Liver (tissue), 8 donors: ENCODE measurements at regions not wholly inside any gene's neighbourhood (a gene's known extent, or its start where the extent isn't known, plus 50 kb on each side); places are given as distances from the start of the nearest gene placed in this dataset.

ENCODE experiments used
- DNase-seq: peaks from one replicate; pipeline ENCODE4 v3.0.0-alpha.2; 2017; ENCODE audit warnings: low spot score
- H3K27ac ChIP-seq, 2 donors: one replicate each; pipeline ENCODE4 v1.7.0; 2013; ENCODE audit warnings: inconsistent platforms in 2 of 2, low read length in 2 of 2, control low read depth in 1 of 2, low read depth in 1 of 2, mild to moderate bottlenecking in 1 of 2
- H3K27me3 ChIP-seq, 4 donors: one replicate each; pipeline versions ENCODE4 v1.6.1 to v1.7.0; 2013; ENCODE audit warnings: low read length in 3 of 4, inconsistent platforms in 1 of 4, mild to moderate bottlenecking in 1 of 4, moderate library complexity in 1 of 4; ENCODE audit not compliant: control insufficient read depth in 4 of 4, insufficient read depth in 4 of 4
- H3K36me3 ChIP-seq, 4 donors: one replicate each; pipeline versions ENCODE4 v1.6.1 to v1.7.0; 2013; ENCODE audit warnings: low read length in 3 of 4, mild to moderate bottlenecking in 3 of 4, low read depth in 1 of 4, moderate library complexity in 1 of 4; ENCODE audit not compliant: control insufficient read depth in 4 of 4, insufficient read depth in 3 of 4
- H3K4me1 ChIP-seq, 4 donors: one replicate each; pipeline versions ENCODE4 v1.6.1 to v1.7.0; 2013; ENCODE audit warnings: low read length in 3 of 4, mild to moderate bottlenecking in 3 of 4, moderate library complexity in 1 of 4; ENCODE audit not compliant: control insufficient read depth in 4 of 4, insufficient read depth in 4 of 4
- H3K4me3 ChIP-seq, 3 donors: one replicate each; pipeline versions ENCODE4 v1.6.1 to v1.7.0; 2013; ENCODE audit warnings: low read length in 3 of 3, control low read depth in 1 of 3, low read depth in 1 of 3, mild to moderate bottlenecking in 1 of 3
- H3K9ac ChIP-seq, 2 donors: one replicate each; pipeline ENCODE4 v1.7.0; 2013; ENCODE audit warnings: low read length in 2 of 2, mild to moderate bottlenecking in 2 of 2, moderate library complexity in 2 of 2, control low read depth in 1 of 2, low read depth in 1 of 2
- H3K9me3 ChIP-seq, 4 donors: one replicate each; pipeline versions ENCODE4 v1.6.1 to v1.7.0; 2013; ENCODE audit warnings: low read length in 3 of 4; ENCODE audit not compliant: control insufficient read depth in 4 of 4
- FOXA2 ChIP-seq: IDR thresholded peaks from 2 replicates; pipeline ENCODE4 v1.6.1; 2016; ENCODE audit warnings: antibody characterized with exemption
- GABPA ChIP-seq, 2 donors: IDR thresholded peaks in 1 of 2; conservative IDR thresholded peaks in 1 of 2; 2 replicates each; pipeline ENCODE4 v1.6.1; 2016; ENCODE audit warnings: antibody characterized with exemption in 2 of 2, mild to moderate bottlenecking in 1 of 2, moderate library complexity in 1 of 2
- HNF4A ChIP-seq, 2 donors: conservative IDR thresholded peaks; 2 replicates each; pipeline ENCODE4 v1.6.1; 2016; ENCODE audit warnings: antibody characterized with exemption in 2 of 2, mild to moderate bottlenecking in 2 of 2
- HNF4G ChIP-seq: IDR thresholded peaks from 2 replicates; pipeline ENCODE4 v1.6.1; 2016; ENCODE audit warnings: antibody characterized with exemption
- JUND ChIP-seq, 2 donors: IDR thresholded peaks; 2 replicates each; pipeline ENCODE4 v1.6.1; 2016; ENCODE audit warnings: antibody characterized with exemption in 2 of 2
- RAD21 ChIP-seq, 2 donors: IDR thresholded peaks; 2 replicates each; pipeline ENCODE4 v1.6.1; 2016; ENCODE audit warnings: antibody characterized with exemption in 2 of 2, mild to moderate bottlenecking in 2 of 2
- RXRA ChIP-seq, 2 donors: IDR thresholded peaks; 2 replicates each; pipeline ENCODE4 v1.6.1; 2017 to 2018; ENCODE audit warnings: antibody characterized with exemption in 2 of 2, mild to moderate bottlenecking in 1 of 2
- SP1 ChIP-seq: IDR thresholded peaks from 2 replicates; pipeline ENCODE4 v1.6.1; 2018; ENCODE audit warnings: antibody characterized with exemption, mild to moderate bottlenecking
- WGBS: extraction: QIAGEN DNeasy Blood & Tissue Kit; methylation state at CpG from one replicate; pipeline ENCODE4 v1.1.7; 2013; 5-methylcytosine and 5-hydroxymethylcytosine counted together
- TF ChIP-seq, protein P1 (sequence below): IDR thresholded peaks from 2 replicates; pipeline ENCODE4 v1.6.1; 2016; ENCODE audit warnings: antibody characterized with exemption, mild to moderate bottlenecking
- TF ChIP-seq, protein P2 (sequence below): IDR thresholded peaks from 2 replicates; pipeline ENCODE4 v1.6.1; 2016; ENCODE audit warnings: antibody characterized with exemption
- TF ChIP-seq, protein P3 (sequence below): fragments of 150-350 bp; IDR thresholded peaks from 2 replicates; pipeline ENCODE4 v1.5.1; 2017; ENCODE audit warnings: improper control_type of control experiment, low read depth, low read length; ENCODE audit not compliant: missing input control
- TF ChIP-seq, protein P4 (sequence below): IDR thresholded peaks from 2 replicates; pipeline ENCODE4 v1.6.1; 2016; ENCODE audit warnings: antibody characterized with exemption
- donor health status: healthy.
- donor health status: healthy.
- donor health status: healthy.
- donor health status: healthy.
- donor health status: healthy.

DNA sequence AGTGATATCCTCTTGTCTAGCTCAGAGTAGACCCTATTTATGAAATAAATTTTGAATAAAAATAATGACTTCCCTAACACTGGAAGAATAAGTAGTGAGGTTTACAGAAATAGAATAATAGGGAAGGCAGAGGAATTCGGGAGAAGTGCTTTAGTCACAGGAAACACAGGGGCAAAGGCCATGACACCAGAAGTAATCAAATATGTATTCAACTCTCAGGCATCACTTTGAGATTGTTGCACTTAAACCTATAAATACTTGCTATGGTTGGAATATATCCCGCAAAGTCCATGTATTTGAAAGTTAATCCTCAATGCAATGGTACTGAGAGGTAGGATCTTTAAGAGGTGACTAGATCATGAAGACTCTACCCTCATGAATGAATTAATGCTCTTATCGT, 166.8 kb downstream of the YIPF5 start (continued):
- TF ChIP-seq, protein P1, sequence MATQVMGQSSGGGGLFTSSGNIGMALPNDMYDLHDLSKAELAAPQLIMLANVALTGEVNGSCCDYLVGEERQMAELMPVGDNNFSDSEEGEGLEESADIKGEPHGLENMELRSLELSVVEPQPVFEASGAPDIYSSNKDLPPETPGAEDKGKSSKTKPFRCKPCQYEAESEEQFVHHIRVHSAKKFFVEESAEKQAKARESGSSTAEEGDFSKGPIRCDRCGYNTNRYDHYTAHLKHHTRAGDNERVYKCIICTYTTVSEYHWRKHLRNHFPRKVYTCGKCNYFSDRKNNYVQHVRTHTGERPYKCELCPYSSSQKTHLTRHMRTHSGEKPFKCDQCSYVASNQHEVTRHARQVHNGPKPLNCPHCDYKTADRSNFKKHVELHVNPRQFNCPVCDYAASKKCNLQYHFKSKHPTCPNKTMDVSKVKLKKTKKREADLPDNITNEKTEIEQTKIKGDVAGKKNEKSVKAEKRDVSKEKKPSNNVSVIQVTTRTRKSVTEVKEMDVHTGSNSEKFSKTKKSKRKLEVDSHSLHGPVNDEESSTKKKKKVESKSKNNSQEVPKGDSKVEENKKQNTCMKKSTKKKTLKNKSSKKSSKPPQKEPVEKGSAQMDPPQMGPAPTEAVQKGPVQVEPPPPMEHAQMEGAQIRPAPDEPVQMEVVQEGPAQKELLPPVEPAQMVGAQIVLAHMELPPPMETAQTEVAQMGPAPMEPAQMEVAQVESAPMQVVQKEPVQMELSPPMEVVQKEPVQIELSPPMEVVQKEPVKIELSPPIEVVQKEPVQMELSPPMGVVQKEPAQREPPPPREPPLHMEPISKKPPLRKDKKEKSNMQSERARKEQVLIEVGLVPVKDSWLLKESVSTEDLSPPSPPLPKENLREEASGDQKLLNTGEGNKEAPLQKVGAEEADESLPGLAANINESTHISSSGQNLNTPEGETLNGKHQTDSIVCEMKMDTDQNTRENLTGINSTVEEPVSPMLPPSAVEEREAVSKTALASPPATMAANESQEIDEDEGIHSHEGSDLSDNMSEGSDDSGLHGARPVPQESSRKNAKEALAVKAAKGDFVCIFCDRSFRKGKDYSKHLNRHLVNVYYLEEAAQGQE, result no peak

DNA sequence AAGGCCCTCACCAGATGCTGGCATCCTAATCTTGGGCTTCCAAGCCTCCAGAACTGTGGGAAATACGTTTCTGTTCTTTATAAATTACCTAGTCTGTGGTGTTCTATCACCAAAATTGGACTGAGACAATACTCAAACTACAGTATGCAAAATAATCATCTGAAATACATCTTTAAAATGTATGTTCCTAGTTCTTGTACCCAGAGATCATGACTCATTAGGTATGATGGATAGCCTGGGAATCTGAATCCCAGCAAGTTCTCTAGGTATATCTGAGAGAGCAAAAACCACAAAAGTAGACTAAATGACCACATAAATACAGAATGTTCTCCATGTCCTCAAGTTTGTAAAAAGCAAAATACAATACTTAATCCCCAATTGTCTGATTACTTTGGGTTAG, 166.3 kb downstream of the YIPF5 start:
- no peaks in the 10 kb centered on the region for H3K36me3 ChIP-seq
- no peak for DNase-seq
- no peak overlapping the region for H3K27ac ChIP-seq
- TF ChIP-seq, protein P2, sequence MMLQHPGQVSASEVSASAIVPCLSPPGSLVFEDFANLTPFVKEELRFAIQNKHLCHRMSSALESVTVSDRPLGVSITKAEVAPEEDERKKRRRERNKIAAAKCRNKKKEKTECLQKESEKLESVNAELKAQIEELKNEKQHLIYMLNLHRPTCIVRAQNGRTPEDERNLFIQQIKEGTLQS, result no peak
- TF ChIP-seq GABPA (IDR thresholded peaks at IDR 0.05 in 1 of 2, conservative IDR thresholded peaks at IDR 0.05 in 1 of 2) (no peak), JUND (IDR thresholded peaks at IDR 0.05) (no peak), HNF4A (conservative IDR thresholded peaks at IDR 0.05) (no peak), HNF4G (no peak), RAD21 (IDR thresholded peaks at IDR 0.05) (no peak), RXRA (IDR thresholded peaks at IDR 0.05) (no peak)
- TF ChIP-seq, protein P3, sequence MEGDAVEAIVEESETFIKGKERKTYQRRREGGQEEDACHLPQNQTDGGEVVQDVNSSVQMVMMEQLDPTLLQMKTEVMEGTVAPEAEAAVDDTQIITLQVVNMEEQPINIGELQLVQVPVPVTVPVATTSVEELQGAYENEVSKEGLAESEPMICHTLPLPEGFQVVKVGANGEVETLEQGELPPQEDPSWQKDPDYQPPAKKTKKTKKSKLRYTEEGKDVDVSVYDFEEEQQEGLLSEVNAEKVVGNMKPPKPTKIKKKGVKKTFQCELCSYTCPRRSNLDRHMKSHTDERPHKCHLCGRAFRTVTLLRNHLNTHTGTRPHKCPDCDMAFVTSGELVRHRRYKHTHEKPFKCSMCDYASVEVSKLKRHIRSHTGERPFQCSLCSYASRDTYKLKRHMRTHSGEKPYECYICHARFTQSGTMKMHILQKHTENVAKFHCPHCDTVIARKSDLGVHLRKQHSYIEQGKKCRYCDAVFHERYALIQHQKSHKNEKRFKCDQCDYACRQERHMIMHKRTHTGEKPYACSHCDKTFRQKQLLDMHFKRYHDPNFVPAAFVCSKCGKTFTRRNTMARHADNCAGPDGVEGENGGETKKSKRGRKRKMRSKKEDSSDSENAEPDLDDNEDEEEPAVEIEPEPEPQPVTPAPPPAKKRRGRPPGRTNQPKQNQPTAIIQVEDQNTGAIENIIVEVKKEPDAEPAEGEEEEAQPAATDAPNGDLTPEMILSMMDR, result no peak
- TF ChIP-seq, protein P4, sequence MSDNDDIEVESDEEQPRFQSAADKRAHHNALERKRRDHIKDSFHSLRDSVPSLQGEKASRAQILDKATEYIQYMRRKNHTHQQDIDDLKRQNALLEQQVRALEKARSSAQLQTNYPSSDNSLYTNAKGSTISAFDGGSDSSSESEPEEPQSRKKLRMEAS, result no peak
- no peak overlapping the region for H3K4me3 ChIP-seq
- 22% methylated on average over 1 of the region's 1 CpG for WGBS
- no peaks in the 10 kb centered on the region for H3K9me3 ChIP-seq
- H3K4me1 ChIP-seq, result no peaks in the 10 kb centered on the region
- no peaks in the 10 kb centered on the region for H3K27me3 ChIP-seq
- H3K9ac ChIP-seq, result no peak overlapping the region

DNA sequence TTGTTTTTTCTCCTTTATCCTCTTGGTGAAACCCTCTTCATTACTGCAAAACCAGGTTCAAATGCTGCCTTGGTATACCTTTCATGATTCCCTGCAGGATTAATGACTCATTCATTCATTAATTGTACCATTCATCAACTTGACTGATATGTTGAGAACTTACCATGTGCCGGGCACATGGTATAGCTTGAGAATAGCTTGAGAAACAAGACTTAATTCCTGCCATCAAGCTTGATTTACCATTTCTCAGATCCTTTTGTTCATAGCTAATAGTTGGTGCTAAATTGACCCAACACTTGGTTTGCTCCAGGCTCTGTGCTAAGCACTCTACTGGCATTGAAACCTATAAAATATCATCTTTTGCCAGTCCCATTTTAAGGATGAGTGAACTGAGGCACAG, 165.7 kb downstream of the YIPF5 start:
- DNase-seq, result no peak
- no peak overlapping the region for H3K27ac ChIP-seq
- no peak overlapping the region for H3K4me3 ChIP-seq
- H3K36me3 ChIP-seq, result no peaks in the 10 kb centered on the region
- H3K9me3 ChIP-seq, result no peaks in the 10 kb centered on the region
- 88% methylated on average over 1 of the region's 1 CpG for WGBS
- no peaks in the 10 kb centered on the region for H3K4me1 ChIP-seq
- no peak overlapping the region for H3K9ac ChIP-seq
- no peaks in the 10 kb centered on the region for H3K27me3 ChIP-seq
- no peak for TF ChIP-seq SP1
- TF ChIP-seq FOXA2, result no peak
